NCI-H1417 (cell line): ENCODE measurements at regions not wholly inside any gene's neighbourhood (a gene's known extent, or its start where the extent isn't known, plus 50 kb on each side); places are given as distances from the start of the nearest gene placed in this dataset.

Experiments used
- DNase-seq, 3 experiments: peaks; one replicate each; lab custom pipeline; 2025; lab: John Stamatoyannopoulos, UW

DNA sequence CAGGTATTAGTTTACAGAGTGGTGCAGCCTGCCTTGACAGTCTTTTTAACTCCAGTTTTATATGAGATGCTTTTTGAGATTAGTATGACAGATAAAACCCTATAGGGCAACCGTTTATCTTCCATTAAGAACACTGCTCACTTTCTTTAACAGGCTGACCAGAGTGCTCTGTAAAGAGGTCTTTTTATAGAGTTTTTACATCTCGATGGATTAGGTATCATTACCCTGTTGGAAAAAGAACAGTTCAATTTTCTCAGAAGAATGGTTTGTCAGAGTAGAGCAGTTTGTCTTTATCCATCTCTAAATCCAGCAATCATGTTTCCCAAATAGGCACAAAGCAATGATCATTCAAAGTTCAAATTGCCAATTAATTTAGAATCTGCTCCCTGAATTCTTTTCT lies 395.2 kb upstream of the ARGLU1 start:
- no peak for DNase-seq

DNA sequence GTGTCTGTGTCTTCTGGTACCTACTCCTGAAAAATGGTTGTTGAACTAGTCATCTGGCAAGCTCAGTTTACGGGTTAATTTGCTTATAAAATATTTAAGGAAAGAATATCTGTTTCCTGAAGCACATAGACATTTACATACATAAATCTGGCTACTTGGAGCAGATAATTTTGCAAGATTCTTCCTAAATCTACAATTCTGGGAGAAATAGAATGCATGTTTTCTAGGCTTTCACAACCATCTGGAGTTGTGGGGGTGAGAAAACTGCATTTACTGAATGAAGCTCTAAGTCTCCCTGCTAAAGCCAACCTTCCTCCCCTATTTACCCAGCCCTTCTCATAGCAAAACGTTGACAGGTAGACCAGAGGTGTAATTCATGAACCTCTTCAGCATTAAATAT lies 393.7 kb upstream of the ARGLU1 start:
- no peak for DNase-seq

DNA sequence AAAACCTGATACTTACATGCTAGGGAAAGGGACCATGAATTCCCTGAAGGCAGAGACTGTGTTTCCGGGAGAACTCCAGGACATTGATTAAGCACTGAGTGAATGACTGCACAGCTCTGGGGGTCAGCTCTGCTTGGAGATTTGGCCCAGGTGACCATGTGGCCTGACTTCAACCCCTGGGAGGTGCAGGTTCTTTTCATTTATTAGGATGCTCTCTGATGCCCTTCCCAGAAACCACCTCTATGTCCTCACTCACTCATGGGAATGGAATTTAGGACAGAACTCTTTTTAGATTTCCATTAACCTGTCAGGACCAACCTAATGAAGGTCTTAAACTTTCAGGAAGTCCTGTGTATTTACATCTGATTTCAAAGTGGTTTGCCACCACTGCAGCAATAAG lies 393.3 kb upstream of the ARGLU1 start:
- no peak for DNase-seq

DNA sequence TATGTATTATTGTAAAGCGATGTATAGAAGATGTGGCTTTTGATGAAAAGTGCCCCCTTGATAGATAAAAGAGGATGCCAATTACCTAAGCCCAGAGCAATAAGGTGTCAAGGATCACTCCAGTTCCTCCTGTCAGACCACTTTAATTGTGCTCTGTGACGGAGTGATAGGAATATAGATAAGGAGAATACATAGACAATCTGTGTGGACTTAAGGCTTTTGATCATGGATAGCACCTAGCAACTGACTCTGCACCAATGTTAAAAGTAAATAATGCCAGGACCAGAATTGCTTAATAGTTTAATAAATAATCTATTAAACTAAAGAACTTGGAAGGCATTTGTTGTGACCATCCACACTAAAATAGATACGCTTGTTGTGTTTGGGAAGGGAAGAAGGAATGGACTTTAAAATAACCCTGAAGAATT lies 390.7 kb upstream of the ARGLU1 start:
- DNase-seq, result no peak

- DNase-seq, result no peak
Measured at GRCh38 chr13:106942563-106942962, 374.6 kb upstream of the ARGLU1 start.

GRCh38 chr13:106941779-106942178 lies 373.8 kb upstream of the ARGLU1 start:
- DNase-seq, result no peak

DNA sequence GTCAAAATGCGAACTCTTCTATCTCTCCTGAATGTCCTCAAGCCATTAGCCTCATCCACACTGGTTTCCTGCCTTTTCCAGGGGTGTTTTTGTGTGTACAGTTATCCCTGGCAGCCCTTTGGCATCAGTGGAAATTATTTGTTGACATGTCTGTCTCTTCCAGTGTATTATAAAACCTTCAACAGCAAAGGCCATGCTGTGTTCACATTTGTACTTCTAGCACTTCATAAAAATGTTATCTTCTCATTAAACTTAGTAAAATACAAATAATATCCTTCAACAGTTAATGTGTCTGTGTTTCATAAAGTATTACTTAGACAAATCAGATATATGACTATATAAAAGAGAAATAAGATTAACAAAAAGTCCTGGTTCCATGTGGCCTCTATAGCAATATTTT lies 359.5 kb upstream of the ARGLU1 start:
- no peak for DNase-seq

- DNase-seq, result no peak
Measured at GRCh38 chr13:106922384-106922783, 354.4 kb upstream of the ARGLU1 start.

GRCh38 chr13:106919638-106920037 lies 351.7 kb upstream of the ARGLU1 start:
- no peak for DNase-seq

DNA sequence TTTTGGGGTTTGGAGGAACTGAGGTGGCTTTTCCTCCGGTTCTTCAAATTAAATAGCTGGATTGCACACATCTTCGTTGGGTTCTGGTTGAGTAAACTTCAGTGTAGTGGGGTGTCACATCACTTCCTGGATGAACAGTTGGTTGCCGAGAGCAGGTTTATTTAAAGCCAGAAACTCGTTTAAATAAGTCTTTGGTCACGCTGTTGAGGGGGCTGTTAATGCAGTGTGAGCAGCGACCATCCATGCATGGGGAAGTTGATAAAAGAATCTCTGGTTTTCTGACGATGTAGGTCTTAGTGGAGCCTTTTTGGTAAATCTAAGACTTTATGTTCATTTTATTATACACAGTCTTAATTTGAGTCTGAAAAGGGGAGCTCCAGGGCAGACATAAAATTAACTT lies 351.2 kb upstream of the ARGLU1 start:
- no peak for DNase-seq

DNA sequence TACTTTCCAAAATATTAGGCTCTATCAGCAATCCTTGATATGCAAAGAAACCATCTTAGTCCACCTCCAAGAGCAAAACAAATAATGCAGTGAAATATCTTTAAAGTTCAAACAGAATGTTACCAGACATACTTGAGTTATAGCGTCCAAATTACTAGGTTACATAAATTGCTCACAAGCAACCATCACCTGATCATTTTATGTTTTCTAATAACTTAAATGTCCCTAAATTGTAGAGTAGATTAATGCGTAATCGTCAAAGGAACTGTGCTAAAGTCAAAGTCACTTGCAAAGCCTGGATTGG lies 350.6 kb upstream of the ARGLU1 start:
- DNase-seq, result peak in 1 of 3 experiments; percentile 48

DNA sequence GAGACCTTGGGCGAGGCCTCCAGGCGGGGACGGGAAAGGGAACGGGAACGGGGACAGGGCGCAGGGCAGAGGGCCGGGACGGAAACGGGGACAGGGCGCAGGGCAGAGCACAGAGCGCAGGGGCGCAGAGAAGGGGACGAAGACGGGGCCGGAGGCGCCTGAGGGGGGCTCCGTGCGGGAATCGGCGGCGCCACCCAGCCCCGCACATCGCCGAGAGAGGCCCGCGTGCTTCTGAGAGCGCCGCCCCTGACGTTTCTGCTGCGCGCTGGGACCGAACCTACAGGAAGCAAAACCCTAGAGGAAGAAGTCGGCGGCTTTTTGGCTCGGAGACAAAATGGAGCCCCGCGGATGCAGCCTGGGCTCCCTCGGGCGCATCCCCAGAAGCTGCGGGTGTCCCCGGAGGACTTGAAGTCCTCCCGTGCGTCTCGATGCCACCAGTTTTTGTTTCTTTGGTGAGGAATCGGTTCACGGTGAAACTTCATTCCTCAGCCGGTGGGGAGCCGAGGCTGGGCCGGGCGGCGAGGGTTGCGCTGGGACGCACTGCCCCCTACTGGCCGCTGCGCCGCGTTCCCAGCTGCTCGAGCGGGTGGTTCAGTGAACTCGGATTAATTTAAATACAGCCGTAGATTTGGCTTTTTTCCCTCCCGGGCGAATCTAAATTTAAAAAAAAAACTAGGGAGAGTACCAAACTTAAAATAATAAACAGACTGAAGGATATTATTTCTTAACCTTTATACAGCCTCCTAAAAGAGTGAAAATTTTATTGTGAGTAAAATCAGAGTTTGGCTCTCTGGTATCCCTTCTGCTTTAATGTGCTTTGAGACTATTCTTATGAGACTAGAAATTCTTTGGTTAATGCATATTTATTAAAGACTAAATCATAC lies 350.0 kb upstream of the ARGLU1 start:
- peak; percentile 67 to 86 (median 76) for DNase-seq

DNA sequence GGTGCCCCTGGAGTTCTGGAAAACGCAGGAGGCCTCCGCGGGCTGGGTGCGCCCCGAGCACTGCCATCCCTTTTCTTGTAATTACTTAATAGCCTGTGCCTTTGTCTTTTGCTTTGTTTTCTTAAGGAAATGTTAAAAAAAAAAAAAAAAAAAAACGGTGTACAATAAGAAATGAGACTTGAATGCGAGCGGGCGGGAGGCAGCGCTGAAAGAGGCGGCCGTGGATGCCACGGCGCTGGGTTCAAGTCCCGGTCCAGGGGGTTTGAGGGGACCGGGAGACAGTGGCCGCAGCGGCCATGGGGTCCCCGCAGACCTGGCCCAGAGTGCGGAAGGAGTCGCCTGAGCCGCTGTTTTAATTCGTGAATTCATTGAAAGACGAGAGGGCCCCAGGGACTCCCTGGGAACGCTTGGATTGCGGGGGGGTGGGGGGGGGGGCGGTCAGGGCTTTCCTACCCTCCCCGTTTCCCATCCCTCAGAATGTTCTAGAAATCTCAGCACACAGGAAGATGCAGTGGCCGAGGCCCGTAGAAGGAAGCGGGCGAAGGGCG lies 349.2 kb upstream of the ARGLU1 start:
- DNase-seq, result no peak

GRCh38 chr13:106916329-106916976 lies 348.5 kb upstream of the ARGLU1 start:
- no peak for DNase-seq

- no peak for DNase-seq
Measured at GRCh38 chr13:106915146-106915545, 347.2 kb upstream of the ARGLU1 start.

- no peak for DNase-seq
Measured at GRCh38 chr13:106911627-106912026, 343.7 kb upstream of the ARGLU1 start.

DNA sequence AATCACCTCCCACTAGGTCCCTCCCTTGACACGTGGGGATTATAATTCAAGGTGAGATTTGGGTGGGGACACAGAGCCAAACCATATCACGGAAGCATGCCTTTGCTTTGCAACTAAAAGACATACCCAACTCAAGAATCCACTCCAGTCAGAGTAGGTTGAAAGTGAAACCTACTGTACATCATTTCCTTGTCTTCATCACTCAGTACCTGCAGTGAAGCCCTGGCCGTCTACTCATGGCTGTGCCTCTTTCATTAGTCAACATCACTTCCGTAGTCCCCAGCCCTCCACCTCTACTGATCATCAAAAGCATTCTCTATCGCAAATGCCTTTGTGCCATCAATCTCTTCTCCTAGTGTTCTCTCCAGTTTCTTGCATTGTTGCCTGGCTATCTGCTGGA lies 343.1 kb upstream of the ARGLU1 start:
- no peak for DNase-seq

GRCh38 chr13:106906426-106906996 lies 338.6 kb upstream of the ARGLU1 start:
- no peak for DNase-seq

- no peak for DNase-seq
Measured at GRCh38 chr13:106905380-106906162, 337.6 kb upstream of the ARGLU1 start.

- DNase-seq, result no peak
Measured at GRCh38 chr13:106899442-106899841, 331.5 kb upstream of the ARGLU1 start.

DNA sequence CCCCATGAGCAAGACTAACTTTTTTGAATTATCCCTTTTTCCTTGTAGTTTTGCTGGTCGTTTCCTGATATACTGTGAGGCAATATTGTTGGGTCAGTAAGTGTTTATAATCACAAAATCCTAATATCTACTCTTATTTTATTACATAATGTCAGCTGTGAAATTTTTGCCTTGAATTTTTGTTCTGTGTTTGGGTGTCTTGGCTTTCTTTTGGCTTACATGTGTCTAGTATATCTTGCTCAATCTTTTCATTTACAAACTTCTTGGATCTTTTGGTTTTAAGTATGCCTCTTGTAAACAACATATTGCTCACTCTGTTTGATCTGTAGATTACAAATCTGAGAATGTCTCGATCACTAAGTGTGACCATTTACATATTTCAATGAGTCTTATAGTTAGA lies 330.3 kb upstream of the ARGLU1 start:
- no peak for DNase-seq

DNA sequence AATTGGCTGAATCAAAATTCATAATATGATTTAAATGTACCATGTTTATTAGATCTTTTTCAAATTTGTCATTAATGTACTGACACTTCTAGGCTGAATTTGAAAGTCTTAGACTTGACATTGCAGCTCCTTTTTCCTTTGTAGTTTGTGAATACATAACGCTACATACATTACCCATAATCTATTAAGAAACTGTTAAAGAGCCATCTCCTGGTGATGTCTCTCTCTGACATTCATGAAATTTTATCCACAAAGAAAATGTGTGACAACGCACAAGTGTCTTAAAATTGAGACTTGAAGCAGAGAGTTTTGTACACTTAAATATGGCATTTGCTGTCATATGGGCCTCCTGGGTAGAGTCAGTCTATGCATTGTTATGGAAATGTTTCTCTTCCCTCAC lies 320.2 kb upstream of the ARGLU1 start:
- no peak for DNase-seq
